PC-9 (cell line): ENCODE measurements at regions not wholly inside any gene's neighbourhood (a gene's known extent, or its start where the extent isn't known, plus 50 kb on each side); places are given as distances from the start of the nearest gene placed in this dataset.

Source experiments
- EZH2 ChIP-seq: fragments of 200-600 bp; sonication (generic); IDR thresholded peaks from 2 replicates; pipeline ENCODE4 v1.8.0; 2017; ENCODE audit warnings: antibody characterized with exemption, low read depth
- TF ChIP-seq, protein P1 (sequence below): fragments of 200-600 bp; sonication (generic); conservative IDR thresholded peaks from 2 replicates; pipeline ENCODE4 v1.6.1; 2017; ENCODE audit warnings: mixed run types, antibody characterized with exemption, mild to moderate bottlenecking, moderate library complexity

DNA sequence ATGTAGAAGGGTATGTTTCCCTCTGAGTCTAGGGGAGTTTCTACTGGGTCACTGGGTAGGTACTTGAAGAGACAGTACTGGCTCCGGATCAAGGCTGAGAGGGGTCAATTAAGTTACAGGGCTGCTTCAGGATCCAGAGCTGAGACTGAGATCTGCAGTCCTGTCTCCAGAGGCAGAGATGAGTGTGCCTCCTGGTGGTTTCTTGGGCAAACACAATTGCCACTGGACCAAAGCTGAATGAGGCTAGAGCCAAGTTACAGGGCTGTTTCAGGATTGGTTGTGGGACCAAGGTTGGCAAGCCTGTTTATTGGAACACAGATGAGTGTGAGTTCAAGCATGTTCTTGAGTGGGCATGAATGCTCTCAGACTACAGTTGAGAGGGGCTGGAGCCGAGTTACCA lies 157.9 kb downstream of the ADCYAP1 start:
- TF ChIP-seq EZH2, result no peak
- TF ChIP-seq, protein P1, sequence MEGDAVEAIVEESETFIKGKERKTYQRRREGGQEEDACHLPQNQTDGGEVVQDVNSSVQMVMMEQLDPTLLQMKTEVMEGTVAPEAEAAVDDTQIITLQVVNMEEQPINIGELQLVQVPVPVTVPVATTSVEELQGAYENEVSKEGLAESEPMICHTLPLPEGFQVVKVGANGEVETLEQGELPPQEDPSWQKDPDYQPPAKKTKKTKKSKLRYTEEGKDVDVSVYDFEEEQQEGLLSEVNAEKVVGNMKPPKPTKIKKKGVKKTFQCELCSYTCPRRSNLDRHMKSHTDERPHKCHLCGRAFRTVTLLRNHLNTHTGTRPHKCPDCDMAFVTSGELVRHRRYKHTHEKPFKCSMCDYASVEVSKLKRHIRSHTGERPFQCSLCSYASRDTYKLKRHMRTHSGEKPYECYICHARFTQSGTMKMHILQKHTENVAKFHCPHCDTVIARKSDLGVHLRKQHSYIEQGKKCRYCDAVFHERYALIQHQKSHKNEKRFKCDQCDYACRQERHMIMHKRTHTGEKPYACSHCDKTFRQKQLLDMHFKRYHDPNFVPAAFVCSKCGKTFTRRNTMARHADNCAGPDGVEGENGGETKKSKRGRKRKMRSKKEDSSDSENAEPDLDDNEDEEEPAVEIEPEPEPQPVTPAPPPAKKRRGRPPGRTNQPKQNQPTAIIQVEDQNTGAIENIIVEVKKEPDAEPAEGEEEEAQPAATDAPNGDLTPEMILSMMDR, result no peak
